ENCODE measurements at regions not wholly inside any gene's neighbourhood (a gene's known extent, or its start where the extent isn't known, plus 50 kb on each side); places are given as distances from the start of the nearest gene placed in this dataset.

DNA sequence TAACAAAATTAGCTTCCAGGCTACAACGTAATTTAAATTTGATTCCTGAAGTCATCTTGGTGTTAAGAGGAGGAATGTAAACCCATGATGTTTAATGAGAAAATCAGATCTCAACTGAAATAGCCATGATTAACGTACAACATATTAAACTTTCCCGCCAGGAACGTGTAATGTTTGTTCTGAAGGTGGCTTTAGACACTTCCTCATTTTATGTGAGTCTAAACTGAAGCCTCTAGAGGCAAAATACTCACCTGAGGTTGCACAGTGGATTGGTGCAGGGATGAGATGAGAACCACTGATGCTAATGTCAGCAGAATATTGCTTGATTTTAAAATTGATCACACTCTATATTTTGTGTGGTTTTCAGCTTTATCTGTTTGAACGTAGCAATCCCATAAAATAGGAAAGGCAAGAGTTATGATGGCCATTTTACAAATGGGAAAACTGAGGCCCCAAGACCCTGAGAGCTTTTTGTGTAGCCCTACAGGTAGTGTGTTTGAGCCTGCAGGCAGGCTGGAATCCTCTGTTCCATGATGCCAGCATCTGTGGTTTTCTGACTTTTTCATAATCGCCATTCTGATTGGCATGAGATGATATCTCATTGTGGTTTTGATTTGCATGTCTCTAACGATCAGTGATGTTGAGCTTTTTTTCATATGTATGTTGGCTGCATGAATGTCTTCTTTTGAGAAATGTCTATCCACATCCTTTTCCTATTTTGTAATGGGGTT, 243.7 kb upstream of the BMPER start:
- TF ChIP-seq CTCF (IDR thresholded peaks at IDR 0.05; ENCODE audit: low read depth, low read length) (no peak), EZH2phosphoT487 (IDR thresholded peaks at IDR 0.05; ENCODE audit: low read depth) (no peak)

All from OCI-LY3 (cell line).